HEK293 (cell line): ENCODE measurements at regions not wholly inside any gene's neighbourhood (a gene's known extent, or its start where the extent isn't known, plus 50 kb on each side); places are given as distances from the start of the nearest gene placed in this dataset.

Experiments
- CTCF ChIP-seq: fragments of 450-650 bp; formaldehyde crosslinking; IDR thresholded peaks from 2 replicates; pipeline ENCODE4 v1.5.1; 2016; ENCODE audit warnings: missing biosample characterization, missing genetic modification characterization
- SP7 ChIP-seq: fragments of 450-650 bp; formaldehyde crosslinking; IDR thresholded peaks from 2 replicates; pipeline ENCODE4 v1.5.1; 2016; ENCODE audit warnings: missing biosample characterization, missing genetic modification characterization
- TSHZ1 ChIP-seq: fragments of 450-650 bp; formaldehyde crosslinking; IDR thresholded peaks from 2 replicates; pipeline ENCODE4 v1.5.1; 2016; ENCODE audit warnings: missing biosample characterization, missing genetic modification characterization, borderline replicate concordance
- ZBTB11 ChIP-seq: fragments of 450-650 bp; formaldehyde crosslinking; conservative IDR thresholded peaks from 2 replicates; pipeline ENCODE4 v1.5.1; 2016; ENCODE audit warnings: low read depth, missing biosample characterization, missing genetic modification characterization
- ZFP37 ChIP-seq: fragments of 450-650 bp; formaldehyde crosslinking; IDR thresholded peaks from 2 replicates; pipeline ENCODE4 v1.5.1; 2016; ENCODE audit warnings: missing biosample characterization, missing genetic modification characterization
- ZNF121 ChIP-seq: fragments of 450-650 bp; formaldehyde crosslinking; IDR thresholded peaks from 2 replicates; pipeline ENCODE4 v1.5.1; 2016; ENCODE audit warnings: missing biosample characterization, missing genetic modification characterization
- ZNF501 ChIP-seq: fragments of 450-650 bp; formaldehyde crosslinking; IDR thresholded peaks from 2 replicates; pipeline ENCODE4 v1.5.1; 2016; ENCODE audit warnings: missing biosample characterization, missing genetic modification characterization
- ZNF704 ChIP-seq: fragments of 450-650 bp; formaldehyde crosslinking; IDR thresholded peaks from 2 replicates; pipeline ENCODE4 v1.5.1; 2016; ENCODE audit warnings: missing biosample characterization, missing genetic modification characterization
- ZNF791 ChIP-seq: fragments of 450-650 bp; formaldehyde crosslinking; IDR thresholded peaks from 2 replicates; pipeline ENCODE4 v1.5.1; 2016; ENCODE audit warnings: missing biosample characterization, missing genetic modification characterization

DNA sequence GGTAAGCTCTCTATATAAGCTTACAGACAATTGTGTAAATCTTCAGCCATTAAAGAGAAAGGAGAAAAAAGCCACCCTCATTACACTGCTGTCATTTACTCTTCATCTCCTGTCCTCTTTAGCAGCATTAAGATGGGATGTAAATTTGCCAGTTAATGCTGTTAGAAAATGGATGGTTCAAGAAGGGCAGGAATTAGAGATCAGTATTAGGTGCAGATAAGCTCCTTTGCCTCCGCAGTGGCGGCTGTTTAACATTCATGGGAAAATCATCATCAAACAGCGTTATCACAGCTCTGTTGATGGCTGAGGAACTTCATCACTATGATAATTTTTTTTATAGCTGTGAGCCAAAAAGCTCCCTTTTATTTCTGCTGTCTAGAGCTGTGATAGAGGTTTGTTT, 61.8 kb upstream of the FAM204A start:
- no peak for TF ChIP-seq ZNF501 (tag by site-specific recombination)
- TF ChIP-seq ZNF791 (tag by site-specific recombination), result no peak
- TF ChIP-seq CTCF (tag by site-specific recombination), result no peak
- no peak for TF ChIP-seq ZNF121 (tag by site-specific recombination)
- no peak for TF ChIP-seq SP7 (tag by site-specific recombination)
- TF ChIP-seq TSHZ1 (tag by site-specific recombination), result no peak
- no peak for TF ChIP-seq ZBTB11 (tag by site-specific recombination)
- TF ChIP-seq ZFP37 (tag by site-specific recombination), result no peak
- TF ChIP-seq ZNF704 (tag by site-specific recombination), result no peak
